HG02610 (cell line): ENCODE measurements at regions not wholly inside any gene's neighbourhood (a gene's known extent, or its start where the extent isn't known, plus 50 kb on each side); places are given as distances from the start of the nearest gene placed in this dataset.

ENCODE experiments used
- ATAC-seq: cut with Tn5 transposase; IDR thresholded peaks from one replicate; pipeline ENCODE4 v1.9.1; 2021; ENCODE audit warnings: mild to moderate bottlenecking, moderate library complexity; ENCODE audit not compliant: unreplicated experiment

DNA sequence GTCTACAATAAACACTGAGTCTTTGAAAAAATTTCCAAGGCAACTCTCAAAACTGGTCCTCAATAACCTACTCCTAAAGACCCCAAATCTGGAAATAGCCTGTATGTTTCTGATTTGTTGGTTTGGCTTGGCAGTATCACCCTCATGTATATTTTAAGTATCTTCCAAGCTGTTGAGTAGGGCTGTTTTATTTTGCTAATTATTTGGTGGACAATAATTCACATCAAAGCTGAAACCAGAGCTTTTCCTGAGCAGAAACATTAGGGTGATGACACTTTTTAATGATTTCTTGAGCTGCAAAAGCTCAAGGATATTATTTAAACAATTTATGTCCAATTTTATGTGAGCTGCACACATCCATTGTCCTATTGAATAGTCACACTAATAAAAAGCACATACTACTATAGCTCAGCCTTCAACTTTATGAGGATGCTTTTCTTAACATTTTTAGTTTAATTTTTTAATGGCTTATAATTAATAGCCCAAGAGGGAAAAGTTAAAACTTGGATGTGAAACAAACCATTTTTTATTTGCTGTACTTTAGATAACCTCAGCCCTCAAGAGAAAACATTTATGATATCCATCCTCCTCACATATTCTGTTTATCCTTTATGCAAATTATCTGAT is 393.1 kb downstream of the TAF11L14 start:
- ATAC-seq: no peak

DNA sequence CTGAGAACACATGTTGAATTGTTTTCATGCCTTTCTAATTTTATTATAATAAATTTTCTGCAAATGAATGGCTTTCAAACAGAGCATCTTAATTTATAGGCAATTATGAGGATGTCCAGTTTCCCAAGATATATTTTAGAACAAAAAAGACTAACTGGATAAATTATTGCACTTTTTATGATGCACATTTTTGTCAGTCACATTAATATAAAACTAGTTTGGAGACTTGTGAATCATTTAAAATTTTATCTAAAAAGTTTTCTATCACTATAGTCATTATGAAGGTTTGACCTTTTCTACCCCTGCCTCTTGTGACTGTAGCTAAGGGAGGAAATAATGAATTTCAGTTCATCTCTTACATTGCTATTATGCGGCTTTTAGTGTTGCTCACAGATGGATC is 393.8 kb downstream of the TAF11L14 start:
- no peak for ATAC-seq

DNA sequence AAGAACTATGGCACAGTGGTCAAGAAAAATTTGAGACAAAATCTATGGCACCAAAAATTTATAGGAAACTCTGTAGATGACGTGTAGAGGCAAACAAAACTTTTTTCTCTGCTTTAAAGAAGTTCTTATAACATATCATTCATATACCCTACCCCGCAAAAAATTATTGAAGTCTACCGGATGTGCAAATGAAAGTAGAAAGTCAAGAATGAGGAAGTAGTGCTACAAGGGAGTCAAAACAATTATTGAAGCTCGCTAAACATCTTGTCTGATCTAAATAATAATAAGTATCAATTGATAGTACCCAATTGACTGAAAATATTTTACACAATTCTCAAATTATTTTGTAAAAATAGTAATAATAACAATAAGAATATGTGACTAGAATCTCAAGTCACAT is 398.5 kb downstream of the TAF11L14 start:
- ATAC-seq: no peak

DNA sequence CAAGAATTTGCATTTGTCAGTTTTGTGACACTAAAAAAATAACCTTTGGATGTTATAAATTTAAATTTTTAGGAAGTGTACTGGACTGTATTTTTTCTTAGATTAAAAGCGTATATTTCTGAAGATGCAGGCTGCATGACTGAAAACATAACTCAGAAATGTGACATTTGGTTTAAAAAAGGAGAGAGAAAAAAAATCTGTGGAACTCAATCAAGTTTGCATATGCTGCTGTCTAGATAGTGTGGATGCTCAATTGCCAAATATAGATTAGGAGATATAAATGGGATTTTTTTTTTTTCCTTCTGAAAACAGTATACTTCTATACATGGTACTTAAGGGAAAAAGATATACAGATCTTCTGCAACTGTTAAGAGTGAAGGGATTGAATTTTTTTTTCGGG is 402.3 kb downstream of the TAF11L14 start:
- no peak for ATAC-seq

DNA sequence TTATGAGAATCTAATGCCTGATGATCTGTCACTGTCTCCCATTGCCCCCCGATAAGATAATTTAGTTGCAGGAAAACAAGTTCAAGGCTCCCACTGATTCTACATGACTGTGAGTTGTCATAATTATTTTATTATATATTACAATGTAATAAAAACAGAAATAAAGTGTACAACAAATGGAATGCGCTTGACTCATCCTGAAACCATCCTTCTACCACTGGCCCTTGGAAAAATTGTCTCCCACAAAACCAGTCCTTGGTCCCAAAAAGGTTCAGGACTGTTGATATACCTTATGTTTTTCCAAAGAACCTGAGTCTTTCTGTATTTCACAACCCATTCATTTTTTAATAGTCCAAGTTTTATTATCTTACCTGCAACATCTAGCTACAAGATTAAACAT is 403.5 kb downstream of the TAF11L14 start:
- ATAC-seq: no peak

DNA sequence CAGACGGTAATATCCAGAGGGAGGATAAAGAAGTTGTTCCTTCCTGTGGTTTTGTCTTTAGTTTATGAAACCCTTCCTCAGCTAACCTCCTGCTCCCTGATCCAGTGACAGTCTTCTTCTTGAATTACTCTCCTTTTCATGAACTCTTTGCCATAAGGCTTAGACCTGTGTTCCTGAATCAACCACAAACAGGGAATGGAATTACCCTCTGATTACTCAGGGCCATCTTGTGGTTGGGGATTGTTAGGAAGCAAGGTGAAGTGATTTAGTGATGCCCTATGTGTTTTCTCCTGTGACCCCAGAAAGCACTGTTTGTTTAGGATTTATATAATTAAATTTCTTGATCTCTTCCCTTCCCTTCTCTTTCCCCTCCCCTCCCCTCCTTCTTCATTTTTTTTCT is 409.1 kb downstream of the TAF11L14 start:
- ATAC-seq: no peak

DNA sequence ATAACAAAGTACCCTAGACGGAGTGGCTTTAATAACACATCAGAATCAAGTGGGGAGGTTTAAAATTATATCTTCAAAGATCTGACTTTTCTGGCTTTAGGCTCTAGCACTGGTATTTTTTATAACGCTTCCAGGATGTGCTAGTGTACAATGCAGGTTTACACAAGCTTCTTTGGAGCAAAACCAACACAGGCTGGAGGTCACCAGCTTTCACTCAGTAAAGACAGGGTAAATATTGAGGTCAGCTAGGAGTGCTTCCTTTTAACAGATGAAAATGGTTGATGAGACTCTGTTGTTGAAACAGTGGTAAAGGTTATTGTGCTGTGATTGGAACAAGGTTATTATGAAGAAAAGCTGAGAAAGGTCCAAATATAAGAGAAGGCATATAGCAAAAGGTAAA is 414.2 kb downstream of the TAF11L14 start:
- no peak for ATAC-seq

DNA sequence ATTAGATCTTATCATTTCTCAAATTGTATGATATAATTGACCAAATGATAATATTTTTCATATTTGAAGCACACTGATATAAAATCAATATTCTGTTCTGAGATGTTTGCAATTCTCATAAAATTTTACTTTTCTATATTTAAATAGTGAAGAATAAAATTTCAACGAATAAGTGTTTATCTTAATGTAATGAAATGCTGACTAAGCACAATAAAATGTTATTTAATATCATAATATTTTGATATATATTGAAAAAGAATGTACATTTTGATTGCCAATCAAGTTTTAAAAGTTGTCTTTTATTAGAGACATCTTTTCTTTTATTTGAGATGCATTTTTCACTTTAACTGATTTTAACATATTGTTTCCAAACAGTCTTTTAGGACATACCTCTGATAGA is 416.1 kb downstream of the TAF11L14 start:
- no peak for ATAC-seq

DNA sequence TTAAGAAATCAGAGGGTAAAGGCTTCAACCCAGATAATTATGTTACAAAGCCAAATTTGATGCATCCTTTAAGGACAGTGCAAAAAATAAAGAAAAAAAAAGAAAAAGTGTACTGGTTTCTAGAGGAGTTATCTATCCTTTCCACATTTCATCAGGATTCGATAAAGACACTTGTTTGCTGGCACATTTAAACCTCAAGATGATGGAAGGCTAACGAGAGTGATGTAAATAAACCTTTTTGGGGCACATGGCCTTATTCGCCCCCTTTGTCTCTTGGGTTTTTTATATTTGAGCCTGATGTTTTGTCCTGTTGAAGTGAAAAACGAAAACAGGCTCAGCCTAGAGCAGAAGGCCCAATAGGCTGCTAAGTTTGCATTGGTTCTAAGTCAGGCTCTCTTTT is 416.5 kb downstream of the TAF11L14 start:
- no peak for ATAC-seq

DNA sequence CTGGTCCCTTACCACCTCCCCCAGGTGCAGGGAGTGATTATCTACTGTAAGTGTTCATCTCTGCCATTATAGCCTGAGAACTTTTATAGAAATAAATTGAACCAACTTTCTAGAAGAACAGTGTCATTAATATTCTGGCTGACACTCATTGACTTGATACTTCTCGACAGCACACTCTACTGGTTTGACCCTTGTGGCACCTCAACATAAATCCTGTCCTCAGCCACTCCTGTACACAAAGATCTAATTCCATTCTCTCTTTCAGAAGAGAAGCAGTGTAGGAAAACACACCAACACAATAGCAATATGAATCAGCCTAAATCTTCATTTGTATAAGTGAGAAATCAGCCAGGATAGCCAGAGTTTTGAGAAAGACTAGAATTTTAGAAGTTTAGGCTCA is 417.7 kb downstream of the TAF11L14 start:
- no peak for ATAC-seq

DNA sequence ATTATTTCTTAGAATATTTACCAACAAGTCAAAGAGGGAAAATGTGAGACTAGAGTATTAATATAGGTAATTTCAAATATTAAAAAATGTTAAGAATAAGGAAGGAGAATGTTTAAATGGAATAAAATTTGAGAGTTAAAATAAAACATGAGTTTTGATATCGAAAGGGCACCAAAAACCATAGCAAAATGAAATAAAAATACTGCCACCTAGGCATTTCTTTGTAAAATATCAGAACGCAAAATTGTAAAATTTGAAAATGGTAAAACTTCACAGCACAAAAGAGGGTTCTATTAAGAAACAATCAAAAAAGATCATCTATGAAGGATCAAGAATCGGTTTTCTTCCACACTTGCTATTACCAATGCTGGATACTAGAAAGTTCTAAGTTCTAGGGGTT is 418.3 kb downstream of the TAF11L14 start:
- no peak for ATAC-seq

DNA sequence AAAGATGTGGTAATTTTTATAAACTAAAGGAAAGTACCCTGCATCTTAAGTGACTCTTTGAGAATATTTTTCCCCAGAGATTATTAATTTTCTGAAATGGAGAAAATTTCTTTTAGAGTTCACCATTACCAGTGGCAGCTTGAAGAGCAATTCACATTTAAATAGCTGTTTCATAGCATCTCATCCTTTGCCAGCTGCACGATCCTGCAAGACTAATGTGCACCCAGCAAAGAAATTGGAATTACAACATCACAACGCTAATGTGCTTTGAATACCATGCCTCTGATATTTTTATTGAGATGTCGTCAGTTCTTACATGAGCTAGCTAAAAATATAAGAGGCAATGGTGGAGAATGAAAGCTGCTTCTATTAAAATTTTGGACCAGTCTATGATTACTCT is 423.5 kb downstream of the TAF11L14 start:
- no peak for ATAC-seq

DNA sequence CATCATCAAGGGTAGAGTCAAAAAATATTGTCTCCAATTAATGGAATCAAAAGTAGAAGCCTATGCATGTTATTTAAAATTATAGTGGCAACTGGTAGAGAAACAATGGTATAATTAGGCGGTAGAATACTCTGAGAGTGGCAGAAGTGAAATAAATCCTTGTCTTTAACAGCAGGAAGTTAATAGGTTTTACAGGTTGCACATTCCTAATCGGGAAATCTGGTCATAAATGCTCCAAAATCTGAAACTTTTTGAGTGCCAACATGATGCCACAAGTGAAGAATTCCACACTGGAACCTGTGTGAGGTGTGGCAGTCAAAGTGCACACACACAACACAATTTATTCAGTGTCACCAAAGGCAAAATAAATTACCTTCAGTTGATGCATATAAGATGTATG is 433.4 kb downstream of the TAF11L14 start:
- ATAC-seq: no peak

DNA sequence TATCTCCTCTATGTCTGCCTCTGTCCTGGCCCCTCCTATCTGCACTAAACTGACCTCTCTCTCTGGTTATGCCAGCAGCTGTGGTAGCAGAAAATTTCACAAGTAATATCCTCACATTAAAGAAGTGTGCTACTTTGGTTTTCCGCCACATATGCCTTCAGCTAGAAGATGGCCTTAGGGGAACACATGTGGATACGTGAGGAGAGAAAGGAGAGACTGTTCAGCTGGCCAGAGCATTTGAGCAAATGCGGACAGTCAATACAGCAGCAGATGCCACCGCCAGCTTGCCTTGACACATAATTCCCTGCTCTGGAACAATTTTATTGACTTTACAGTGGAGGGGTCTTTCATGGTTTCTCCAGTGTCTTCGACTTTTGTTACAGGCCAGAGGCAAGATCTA is 434.6 kb downstream of the TAF11L14 start:
- no peak for ATAC-seq

DNA sequence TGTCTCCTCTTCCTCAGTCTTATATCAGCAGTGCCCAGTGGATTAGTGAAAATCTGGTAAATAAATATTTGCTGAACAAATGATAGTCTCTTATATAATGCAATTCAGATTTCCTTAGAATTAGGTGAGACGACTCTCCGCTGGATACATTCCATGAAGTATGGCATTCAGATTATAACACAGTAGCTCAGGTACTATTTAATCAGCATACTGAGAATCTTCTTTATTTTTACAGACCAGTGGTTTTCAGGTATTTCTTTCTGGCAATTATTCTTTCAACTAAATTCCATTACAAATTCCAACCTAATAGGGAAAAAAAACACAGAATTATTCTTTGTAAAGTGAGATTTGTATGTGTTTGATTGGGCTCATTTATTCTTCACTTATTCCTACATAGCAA is 435.5 kb downstream of the TAF11L14 start:
- no peak for ATAC-seq

DNA sequence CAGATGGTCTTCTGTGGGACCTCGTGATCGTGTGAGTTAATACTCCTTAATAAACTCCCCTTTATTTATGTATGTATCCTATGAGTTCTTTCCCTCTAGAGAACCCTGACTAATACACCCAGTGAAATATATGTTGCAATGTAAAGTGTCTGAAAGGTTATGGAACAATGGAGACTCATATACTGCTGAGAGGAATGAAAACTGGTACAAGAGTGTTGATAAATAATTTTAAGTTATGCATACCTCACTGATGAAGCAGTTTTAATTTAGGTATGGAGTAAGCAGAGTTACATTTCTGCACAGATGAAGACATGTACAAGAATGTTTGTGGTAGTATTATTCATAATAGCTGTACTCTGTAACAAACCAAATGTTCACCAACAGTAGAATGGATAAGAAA is 438.3 kb downstream of the TAF11L14 start:
- no peak for ATAC-seq

DNA sequence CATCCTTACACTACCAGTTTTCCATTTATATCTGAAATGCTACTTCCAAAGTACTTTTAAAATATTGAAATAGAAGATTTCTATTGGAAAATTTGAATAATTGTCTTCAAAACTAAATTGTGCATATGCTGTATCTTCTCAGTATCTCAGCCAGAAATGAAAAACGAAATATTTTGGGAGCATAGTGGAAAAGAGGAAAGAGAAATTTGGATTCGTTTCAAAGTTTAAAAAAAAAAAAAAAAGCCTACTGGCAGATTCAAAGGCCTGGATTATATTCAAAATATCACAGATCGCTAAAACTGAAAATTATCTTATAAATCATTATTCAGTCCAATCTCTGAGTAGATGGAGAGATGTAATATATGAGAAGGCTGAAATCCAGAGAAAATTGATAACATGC is 440.7 kb downstream of the TAF11L14 start:
- no peak for ATAC-seq

DNA sequence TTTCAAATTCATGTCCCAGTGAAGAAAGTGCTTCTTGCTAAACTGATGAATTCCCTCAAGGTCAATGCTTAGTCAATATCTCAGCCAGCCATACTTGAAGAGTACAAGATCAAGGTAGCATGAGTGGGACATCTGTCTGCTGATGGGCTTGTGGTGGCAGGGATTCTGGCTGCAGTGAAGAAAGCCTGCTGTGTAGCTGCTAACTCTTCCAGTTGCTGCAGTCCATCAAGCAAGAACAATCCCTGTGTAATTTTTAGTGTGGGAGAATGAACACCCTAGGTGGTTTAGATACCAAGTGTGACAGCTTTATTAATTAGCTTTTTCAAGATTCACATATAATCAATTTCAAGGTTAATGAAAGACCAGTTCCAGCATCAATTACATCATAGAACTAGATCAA is 443.9 kb downstream of the TAF11L14 start:
- ATAC-seq: no peak

DNA sequence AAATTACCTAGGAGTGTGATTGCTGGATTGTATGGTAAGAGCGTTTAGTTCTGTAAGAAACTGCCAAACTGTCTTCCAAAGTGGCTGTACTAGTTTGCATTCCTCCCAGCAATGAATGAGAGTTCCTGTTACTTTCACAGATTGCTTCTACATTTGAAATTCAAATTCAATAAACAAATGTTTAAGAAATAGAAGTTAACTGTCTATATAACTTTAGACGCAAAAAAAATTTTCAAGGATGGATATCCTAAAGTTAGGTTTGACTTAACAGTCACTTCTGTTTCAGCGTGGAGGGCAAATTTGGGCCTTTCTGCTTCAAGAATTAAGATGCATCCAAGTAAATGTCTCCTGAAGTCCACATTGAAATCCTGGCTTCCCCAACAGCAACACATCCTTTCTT is 445.6 kb downstream of the TAF11L14 start:
- no peak for ATAC-seq

DNA sequence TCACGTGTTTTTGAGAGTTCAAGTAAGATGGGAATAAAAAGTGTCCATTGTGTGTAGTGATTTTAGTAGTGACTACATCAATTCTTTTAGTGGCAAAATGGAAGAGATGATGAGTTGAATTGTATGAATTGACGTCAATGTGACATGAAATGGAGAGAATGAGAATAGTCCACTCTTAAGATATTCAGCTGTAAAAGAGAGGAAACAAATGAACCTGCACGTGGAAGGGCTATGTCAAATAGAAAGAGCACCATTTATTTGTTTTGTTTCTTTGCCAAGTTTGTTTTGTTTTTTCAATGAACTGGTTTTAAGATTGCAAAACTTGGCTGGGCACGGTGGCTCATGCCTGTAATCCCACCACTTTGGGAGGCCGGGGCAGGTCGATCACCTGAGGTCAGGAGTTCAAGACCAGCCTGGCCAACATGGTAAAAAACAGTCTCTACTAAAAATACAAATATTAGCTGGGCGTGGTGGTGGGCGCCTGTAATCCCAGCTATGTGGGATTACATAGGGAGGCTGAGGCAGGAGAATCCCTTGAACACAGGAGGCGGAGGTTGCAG is 453.8 kb downstream of the TAF11L14 start:
- no peak for ATAC-seq

DNA sequence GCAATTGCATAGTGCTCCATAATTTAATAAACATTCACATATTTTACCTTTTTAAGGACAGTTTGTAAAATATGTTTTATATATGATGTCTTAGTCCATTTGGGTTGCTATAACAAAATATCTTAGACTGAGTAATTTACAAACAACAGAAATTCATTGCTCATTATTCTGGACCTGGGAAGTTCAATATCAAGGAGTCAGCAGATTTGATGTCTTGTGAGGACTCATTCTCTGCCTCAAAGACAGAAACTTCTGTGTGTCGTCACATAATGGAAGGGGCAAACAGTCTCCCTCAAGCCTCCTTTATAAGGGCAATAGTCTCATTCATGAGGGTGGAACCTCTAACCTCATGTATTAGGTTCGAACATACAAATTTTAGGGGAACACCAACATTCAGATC is 455.9 kb downstream of the TAF11L14 start:
- ATAC-seq: no peak

DNA sequence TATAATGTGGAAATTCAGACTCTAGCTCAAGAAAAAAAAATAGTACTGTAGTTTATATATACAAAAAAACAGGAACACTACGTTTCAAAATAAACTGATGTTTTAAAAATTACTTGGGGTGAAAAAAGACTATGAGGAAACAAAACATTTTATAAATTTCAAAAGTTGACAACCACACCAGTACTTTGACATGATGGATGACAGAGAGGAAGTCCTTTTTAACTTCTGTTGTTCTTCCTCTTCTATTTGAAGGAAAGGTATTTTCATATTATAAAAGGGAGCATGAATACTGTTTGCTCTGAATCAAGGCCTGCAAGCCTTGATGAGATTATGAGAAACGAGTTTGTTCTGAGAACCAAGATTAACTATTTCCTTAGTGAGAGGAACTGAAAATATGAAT is 456.9 kb downstream of the TAF11L14 start:
- ATAC-seq: no peak

DNA sequence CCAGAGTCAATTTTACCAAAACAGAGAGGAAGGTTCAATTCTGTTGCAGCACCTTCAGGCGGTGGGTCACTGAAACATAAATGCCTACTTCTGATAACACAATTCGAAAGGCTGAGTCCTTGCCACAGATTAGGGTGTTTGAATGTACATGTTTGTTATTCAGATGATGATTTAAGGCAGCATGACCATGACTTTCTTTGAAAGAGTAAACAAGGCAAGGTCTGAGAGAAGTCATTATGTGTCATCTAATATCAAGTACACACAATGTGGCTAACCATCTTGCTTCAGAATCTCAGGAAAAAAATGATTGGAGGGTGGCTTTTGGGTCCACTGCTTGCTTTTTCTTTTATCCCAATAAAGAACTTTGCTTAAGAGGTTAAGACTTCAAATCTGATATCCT is 457.5 kb downstream of the TAF11L14 start:
- no peak for ATAC-seq
